NOMO-1 treated with DMSO at 0.1 percent for 48 hours (cell line): ENCODE measurements at regions not wholly inside any gene's neighbourhood (a gene's known extent, or its start where the extent isn't known, plus 50 kb on each side); places are given as distances from the start of the nearest gene placed in this dataset.
A peak's percentile ranks its signal among the peaks of the same experiment; 100 is the strongest.

Experiments
- DNase-seq: peaks from one replicate; lab custom pipeline; 2025; ENCODE audit not compliant: unreplicated experiment; lab: John Stamatoyannopoulos, UW

GRCh38 chr11:21817696-21818095, 375.2 kb upstream of the ANO5 start:
- no peak for DNase-seq

- no peak for DNase-seq
Observed at GRCh38 chr11:21820176-21820575, 372.7 kb upstream of the ANO5 start.

GRCh38 chr11:21825127-21825526, 367.8 kb upstream of the ANO5 start:
- DNase-seq, result no peak

GRCh38 chr11:21838427-21838826, 354.5 kb upstream of the ANO5 start:
- no peak for DNase-seq

- DNase-seq, result no peak
Observed at GRCh38 chr11:21839796-21840195, 353.1 kb upstream of the ANO5 start.

GRCh38 chr11:21861314-21861713, 331.6 kb upstream of the ANO5 start:
- DNase-seq, result no peak

GRCh38 chr11:21865541-21865940, 327.3 kb upstream of the ANO5 start:
- no peak for DNase-seq

GRCh38 chr11:21866781-21867180, 326.1 kb upstream of the ANO5 start:
- no peak for DNase-seq

- no peak for DNase-seq
Observed at GRCh38 chr11:21877151-21877550, 315.7 kb upstream of the ANO5 start.

- DNase-seq, result no peak
Observed at GRCh38 chr11:21883354-21883753, 309.5 kb upstream of the ANO5 start.

GRCh38 chr11:21888814-21889213, 304.1 kb upstream of the ANO5 start:
- peak; percentile 23 for DNase-seq

- no peak for DNase-seq
Observed at GRCh38 chr11:21892736-21893564, 299.9 kb upstream of the ANO5 start.

GRCh38 chr11:21893565-21893867, 299.4 kb upstream of the ANO5 start:
- no peak for DNase-seq

- DNase-seq, result no peak
Observed at GRCh38 chr11:21894492-21894891, 298.4 kb upstream of the ANO5 start.

GRCh38 chr11:21895686-21896085, 297.2 kb upstream of the ANO5 start:
- DNase-seq, result no peak

GRCh38 chr11:21896216-21896615, 296.7 kb upstream of the ANO5 start:
- DNase-seq, result no peak

GRCh38 chr11:21896746-21897602, 295.9 kb upstream of the ANO5 start:
- peak; percentile 78 for DNase-seq

GRCh38 chr11:21897752-21898151, 295.1 kb upstream of the ANO5 start:
- DNase-seq, result no peak

- no peak for DNase-seq
Observed at GRCh38 chr11:21908211-21908610, 284.7 kb upstream of the ANO5 start.

GRCh38 chr11:21909145-21909544, 283.7 kb upstream of the ANO5 start:
- DNase-seq, result peak; percentile 35

- DNase-seq, result no peak
Observed at GRCh38 chr11:21911061-21911460, 281.8 kb upstream of the ANO5 start.

- peak; percentile 5 for DNase-seq
Observed at GRCh38 chr11:21912285-21912684, 280.6 kb upstream of the ANO5 start.
